B cell (primary cell): ENCODE measurements at regions not wholly inside any gene's neighbourhood (a gene's known extent, or its start where the extent isn't known, plus 50 kb on each side); places are given as distances from the start of the nearest gene placed in this dataset.

Source experiments
- ATAC-seq: fragments of 200-7000 bp; cut with Tn5 transposase; one replicate; pipeline ENCODE4 v1.10.0; 2021; ENCODE audit warnings: low read depth, mild to moderate bottlenecking, moderate number of reproducible peaks, moderate library complexity
- CTCF ChIA-PET: fragments of 350-600 bp; sonication (Branson Sonifier 250); formaldehyde crosslinking; loops from one replicate; lab custom pipeline; 2021; ENCODE audit warnings: antibody characterized with exemption, inconsistent platforms; lab: Charles Lee
- POLR2A ChIA-PET: fragments of 350-600 bp; sonication (Branson Sonifier 250); formaldehyde crosslinking; loops from one replicate; lab custom pipeline; 2021; ENCODE audit warnings: antibody characterized with exemption; lab: Charles Lee
- DNase-seq: peaks from one replicate; pipeline ENCODE4 v3.0.0; 2013
- H2AFZ ChIP-seq: 2 replicates; pipeline ENCODE4 v1.6.1; 2012; ENCODE audit warnings: mild to moderate bottlenecking, low read depth, low read length; ENCODE audit not compliant: insufficient read depth, poor library complexity, severe bottlenecking
- H3K27ac ChIP-seq, 2 donors: 1 replicate in 1 of 2; 2 replicates in 1 of 2; pipeline ENCODE4 v1.5.1; 2012 to 2013; ENCODE audit warnings: low read length in 2 of 2, mild to moderate bottlenecking in 2 of 2, moderate library complexity in 1 of 2
- H3K27me3 ChIP-seq, 4 experiments: fragments of 200-600 bp in 1 of 4; sonication (generic) in 1 of 4; replicated peaks in 1 of 4; 1 replicate in 2 of 4; 2 replicates in 2 of 4; pipeline versions ENCODE4 v1.6.1 to v1.7.0; 2013 to 2016; ENCODE audit warnings: low read length in 3 of 4, mild to moderate bottlenecking in 2 of 4, mixed read lengths in 1 of 4, moderate library complexity in 1 of 4; ENCODE audit not compliant: insufficient read depth in 4 of 4, control insufficient read depth in 3 of 4; ENCODE audit errors: control extremely low read depth in 1 of 4
- H3K36me3 ChIP-seq, 2 experiments: replicated peaks in 1 of 2; 1 replicate in 1 of 2; 2 replicates in 1 of 2; pipeline versions ENCODE4 v1.6.1 to v1.7.1; 2013; ENCODE audit warnings: low read length in 1 of 2; ENCODE audit not compliant: insufficient read depth in 2 of 2, control insufficient read depth in 1 of 2; ENCODE audit errors: control extremely low read depth in 1 of 2, extremely low read depth in 1 of 2
- H3K4me1 ChIP-seq, 2 donors: fragments of 200-600 bp in 1 of 2; sonication (generic) in 1 of 2; 1 replicate in 1 of 2; 2 replicates in 1 of 2; pipeline versions ENCODE4 v1.5.1 to v1.6.1; 2013 to 2017; ENCODE audit warnings: low read length in 2 of 2; ENCODE audit not compliant: control insufficient read depth in 2 of 2, insufficient read depth in 2 of 2
- H3K4me2 ChIP-seq: replicated peaks from 2 replicates; pipeline ENCODE3; 2012; ENCODE audit warnings: mild to moderate bottlenecking, low read depth, low read length; ENCODE audit not compliant: poor library complexity, severe bottlenecking
- H3K4me3 ChIP-seq, 5 experiments: fragments of 200-600 bp in 1 of 5; sonication (generic) in 1 of 5; 1 replicate in 3 of 5; 2 replicates in 2 of 5; pipeline versions ENCODE4 v1.5.1 to v1.7.0; 2011 to 2016; ENCODE audit warnings: low read length in 4 of 5, mild to moderate bottlenecking in 4 of 5, low read depth in 2 of 5, control low read depth in 1 of 5, moderate library complexity in 1 of 5; ENCODE audit not compliant: insufficient read depth in 1 of 5; ENCODE audit errors: control extremely low read depth in 1 of 5, extremely low read depth in 1 of 5
- H3K79me2 ChIP-seq: fragments of 200-600 bp; sonication (generic); one replicate; pipeline ENCODE4 v1.6.0; 2016; ENCODE audit warnings: low read length; ENCODE audit not compliant: control insufficient read depth, insufficient read depth
- H3K9ac ChIP-seq: fragments of 200-600 bp; sonication (generic); 2 replicates; pipeline ENCODE4 v1.6.1; 2017; ENCODE audit warnings: mild to moderate bottlenecking, low read length, moderate library complexity
- H3K9me3 ChIP-seq, 3 donors: one replicate each; pipeline versions ENCODE4 v1.6.1 to v1.7.1; 2013; ENCODE audit warnings: low read length in 2 of 3; ENCODE audit not compliant: control insufficient read depth in 2 of 3, insufficient read depth in 1 of 3; ENCODE audit errors: control extremely low read depth in 1 of 3
- H4K20me1 ChIP-seq: 2 replicates; pipeline ENCODE4 v1.6.0; 2012; ENCODE audit warnings: mild to moderate bottlenecking, low read length; ENCODE audit not compliant: insufficient read depth, control insufficient read depth, poor library complexity, severe bottlenecking
- H3K27ac Mint-ChIP-seq: one replicate; pipeline ENCODE4 v1.8.0; 2021; ENCODE audit warnings: mixed read lengths
- H3K27me3 Mint-ChIP-seq: one replicate; pipeline ENCODE4 v1.8.0; 2021; ENCODE audit warnings: mixed read lengths
- H3K4me1 Mint-ChIP-seq: one replicate; pipeline ENCODE4 v1.8.0; 2021; ENCODE audit warnings: mixed read lengths
- H3K4me3 Mint-ChIP-seq: one replicate; pipeline ENCODE4 v1.8.0; 2021; ENCODE audit warnings: mixed read lengths
- H3K9me3 Mint-ChIP-seq: one replicate; pipeline ENCODE4 v1.8.0; 2022; ENCODE audit warnings: mixed read lengths; ENCODE audit not compliant: insufficient read depth
- EZH2 ChIP-seq: IDR thresholded peaks from 2 replicates; pipeline ENCODE4 v1.6.1; 2012; ENCODE audit warnings: borderline replicate concordance, low read depth, mild to moderate bottlenecking, moderate library complexity, low read length; ENCODE audit not compliant: insufficient read depth, poor library complexity, severe bottlenecking
- WGBS: methylation state at CpG from one replicate; pipeline ENCODE4 v1.1.5; 2013; ENCODE audit warnings: missing lambda C conversion rate; ENCODE audit not compliant: insufficient coverage; 5-methylcytosine and 5-hydroxymethylcytosine counted together
- intact Hi-C: fragments of 100-400 bp; cut with micrococcal nuclease; formaldehyde crosslinking; loops from one replicate; pipeline ENCODE4 v1.10.0; 2022
- TF ChIP-seq, protein P1 (sequence below): fragments of 200-600 bp; IDR thresholded peaks from one replicate; pipeline ENCODE4 v1.8.0; 2022; ENCODE audit warnings: antibody characterized with exemption, mild to moderate bottlenecking

DNA sequence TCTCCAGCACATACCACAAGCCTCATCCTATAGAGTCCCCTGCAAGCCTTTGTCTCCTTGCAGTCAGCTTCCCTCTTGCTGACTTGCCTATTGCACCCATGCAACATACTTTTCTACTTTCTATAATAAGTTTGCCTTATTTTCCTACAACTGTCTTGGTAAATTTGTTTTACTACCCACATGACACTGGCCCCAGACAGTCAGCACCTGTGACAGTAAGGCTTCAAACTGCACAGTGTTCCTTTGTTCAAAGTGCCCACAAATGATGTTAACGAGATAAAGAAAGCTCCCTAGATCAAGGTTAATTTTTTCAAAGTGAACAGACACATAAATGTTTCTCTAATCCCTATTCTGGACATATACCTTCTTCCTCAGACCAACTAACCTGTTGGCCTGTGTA lies 529.1 kb upstream of the PCDH10 start:
- H4K20me1 ChIP-seq, result no peaks in the 10 kb centered on the region
- H3K79me2 ChIP-seq, result no peaks in the 10 kb centered on the region
- Mint-ChIP-seq H3K27me3 (no peaks in the 10 kb centered on the region), H3K27ac (no peak overlapping the region), H3K9me3 (peaks cover 3% of the 10 kb centered on the region), H3K4me3 (no peak overlapping the region), H3K4me1 (no peaks in the 10 kb centered on the region)
- H3K4me1 ChIP-seq, result no peaks in the 10 kb centered on the region
- no peak overlapping the region for H3K4me2 ChIP-seq
- no peak overlapping the region for H3K4me3 ChIP-seq
- ChIA-PET POLR2A (no interaction called here), CTCF (no interaction called here)
- H3K9ac ChIP-seq, result no peak overlapping the region
- peaks cover 0 to 7% (median 0%) of the 10 kb centered on the region in 3 donors for H3K9me3 ChIP-seq
- H3K36me3 ChIP-seq, result no peaks in the 10 kb centered on the region
- 100% methylated on average over 1 of the region's 1 CpG for WGBS
- no peak for ATAC-seq
- H2AFZ ChIP-seq, result no peak overlapping the region
- H3K27ac ChIP-seq, result no peak overlapping the region
- intact Hi-C loops, result no loop called here
- TF ChIP-seq EZH2, result no peak
- TF ChIP-seq, protein P1, sequence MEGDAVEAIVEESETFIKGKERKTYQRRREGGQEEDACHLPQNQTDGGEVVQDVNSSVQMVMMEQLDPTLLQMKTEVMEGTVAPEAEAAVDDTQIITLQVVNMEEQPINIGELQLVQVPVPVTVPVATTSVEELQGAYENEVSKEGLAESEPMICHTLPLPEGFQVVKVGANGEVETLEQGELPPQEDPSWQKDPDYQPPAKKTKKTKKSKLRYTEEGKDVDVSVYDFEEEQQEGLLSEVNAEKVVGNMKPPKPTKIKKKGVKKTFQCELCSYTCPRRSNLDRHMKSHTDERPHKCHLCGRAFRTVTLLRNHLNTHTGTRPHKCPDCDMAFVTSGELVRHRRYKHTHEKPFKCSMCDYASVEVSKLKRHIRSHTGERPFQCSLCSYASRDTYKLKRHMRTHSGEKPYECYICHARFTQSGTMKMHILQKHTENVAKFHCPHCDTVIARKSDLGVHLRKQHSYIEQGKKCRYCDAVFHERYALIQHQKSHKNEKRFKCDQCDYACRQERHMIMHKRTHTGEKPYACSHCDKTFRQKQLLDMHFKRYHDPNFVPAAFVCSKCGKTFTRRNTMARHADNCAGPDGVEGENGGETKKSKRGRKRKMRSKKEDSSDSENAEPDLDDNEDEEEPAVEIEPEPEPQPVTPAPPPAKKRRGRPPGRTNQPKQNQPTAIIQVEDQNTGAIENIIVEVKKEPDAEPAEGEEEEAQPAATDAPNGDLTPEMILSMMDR, result no peak
- H3K27me3 ChIP-seq, result no peaks in the 10 kb centered on the region
- no peak for DNase-seq

DNA sequence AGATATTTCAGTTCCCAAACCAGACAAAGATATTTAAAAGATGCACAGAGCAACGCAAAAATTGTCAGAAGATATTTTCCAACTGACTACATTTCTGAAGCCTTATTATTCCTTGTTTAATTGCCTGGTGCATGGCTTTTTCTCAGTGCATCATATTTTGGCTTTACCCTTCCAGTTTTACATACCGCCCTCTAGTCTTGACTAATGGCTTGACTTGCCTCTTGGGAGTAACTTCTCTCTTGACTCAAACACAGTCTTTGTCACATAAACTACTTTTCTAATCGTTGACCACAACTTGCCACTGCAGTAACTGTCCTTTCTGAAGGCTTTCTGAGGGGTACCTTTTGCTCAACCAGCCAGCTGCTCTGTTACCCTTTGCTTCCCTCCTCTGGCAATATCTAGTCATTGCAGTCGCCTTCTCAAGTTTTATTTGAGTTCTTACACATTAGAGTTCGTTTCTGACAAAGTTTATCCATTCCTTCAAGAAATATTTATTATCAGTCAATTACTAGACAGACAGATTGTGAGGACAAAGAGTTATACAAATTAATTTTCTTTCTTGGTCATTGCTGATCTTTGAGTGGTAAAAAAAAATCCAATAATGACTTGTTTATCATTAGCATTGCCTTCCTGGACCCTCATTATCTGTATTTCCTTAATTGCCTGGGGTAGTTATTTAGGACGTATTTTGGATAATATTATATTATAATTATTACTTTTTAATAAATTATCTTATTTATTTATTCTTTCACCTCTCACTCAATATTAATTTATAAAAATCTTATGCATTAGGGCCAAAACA lies 506.9 kb upstream of the PCDH10 start:
- TF ChIP-seq EZH2, result no peak
- TF ChIP-seq, protein P1, result peak; percentile 34
- H3K4me2 ChIP-seq, result no peak overlapping the region
- H2AFZ ChIP-seq, result no peak overlapping the region
- Mint-ChIP-seq H3K27me3 (no peaks in the 10 kb centered on the region), H3K4me1 (no peaks in the 10 kb centered on the region), H3K27ac (no peak overlapping the region), H3K4me3 (no peak overlapping the region), H3K9me3 (peaks cover 3% of the 10 kb centered on the region)
- DNase-seq (no peak), ATAC-seq (no peak)
- no peaks in the 10 kb centered on the region for H3K4me1 ChIP-seq
- no peak overlapping the region for H3K9ac ChIP-seq
- no peaks in the 10 kb centered on the region for H3K27me3 ChIP-seq
- H3K9me3 ChIP-seq, result no peaks in the 10 kb centered on the region
- H3K4me3 ChIP-seq, result no peak overlapping the region
- intact Hi-C loops, result no loop called here
- POLR2A ChIA-PET, result no interaction called here
- no peaks in the 10 kb centered on the region for H4K20me1 ChIP-seq
- H3K79me2 ChIP-seq, result no peaks in the 10 kb centered on the region
- no peak overlapping the region for H3K27ac ChIP-seq
- no peaks in the 10 kb centered on the region for H3K36me3 ChIP-seq
- CTCF ChIA-PET, result no interaction called here
- WGBS, result 47% methylated on average over 3 of the region's 6 CpGs
